ENCODE measurements at regions not wholly inside any gene's neighbourhood (a gene's known extent, or its start where the extent isn't known, plus 50 kb on each side); places are given as distances from the start of the nearest gene placed in this dataset.

GRCh38 chr10:85151506-85151905 lies 823.1 kb downstream of the CCSER2 start:
- H2BK120ac ChIP-seq (ENCODE audit: insufficient read depth, low read length, poor library complexity), result no peak overlapping the region
- no peak overlapping the region for H4K12ac ChIP-seq (ENCODE audit: low read depth, low read length)
- H3K4me2 ChIP-seq (ENCODE audit: low read length), result no peak overlapping the region
- H3K18ac ChIP-seq (ENCODE audit: low read length), result no peak overlapping the region
- no peak overlapping the region for H4K91ac ChIP-seq (ENCODE audit: low read depth, low read length)
- H3K79me2 ChIP-seq (ENCODE audit: control insufficient read depth, insufficient read depth, low read length, poor library complexity), result no peaks in the 10 kb centered on the region
- no peak for DNase-seq
- H3K23ac ChIP-seq (ENCODE audit: low read length), result no peak overlapping the region
- H2BK12ac ChIP-seq (ENCODE audit: low read length), result no peak overlapping the region
- no peak overlapping the region for H3K27ac ChIP-seq (ENCODE audit: low read depth, low read length)
- H3K36me3 ChIP-seq (ENCODE audit: control insufficient read depth in 1 of 2, insufficient read depth in 2 of 2, low read length in 2 of 2), result no peaks in the 10 kb centered on the region
- H3K4me3 ChIP-seq (ENCODE audit: low read depth, low read length), result no peak overlapping the region
- no CpG with 5 or more reads among the region's 3 CpGs for WGBS (ENCODE audit: extremely low coverage, insufficient coverage, insufficient read length)
- no peak overlapping the region for H4K8ac ChIP-seq (ENCODE audit: low read depth, low read length)
- no peak overlapping the region for H2AK5ac ChIP-seq (ENCODE audit: low read length)
- no peak overlapping the region for H2BK5ac ChIP-seq (ENCODE audit: low read depth, low read length, poor library complexity)
- no peak overlapping the region for H2AFZ ChIP-seq (ENCODE audit: insufficient read depth, low read length, poor library complexity)
- H3K4ac ChIP-seq (ENCODE audit: low read depth, low read length), result no peak overlapping the region
- H3K4me1 ChIP-seq (ENCODE audit: control insufficient read depth in 1 of 2, insufficient read depth in 2 of 2, low read length in 2 of 2), result no peaks in the 10 kb centered on the region
- H3K79me1 ChIP-seq (ENCODE audit: low read length), result no peaks in the 10 kb centered on the region
- H3K14ac ChIP-seq (ENCODE audit: low read length), result no peak overlapping the region
- H3K9ac ChIP-seq (ENCODE audit: low read length), result no peak overlapping the region
- H3K27me3 ChIP-seq (ENCODE audit: insufficient read depth, low read length), result no peaks in the 10 kb centered on the region
- peaks cover 2% of the 10 kb centered on the region for H3K9me3 ChIP-seq (ENCODE audit: insufficient read depth, low read depth, low read length)

DNA sequence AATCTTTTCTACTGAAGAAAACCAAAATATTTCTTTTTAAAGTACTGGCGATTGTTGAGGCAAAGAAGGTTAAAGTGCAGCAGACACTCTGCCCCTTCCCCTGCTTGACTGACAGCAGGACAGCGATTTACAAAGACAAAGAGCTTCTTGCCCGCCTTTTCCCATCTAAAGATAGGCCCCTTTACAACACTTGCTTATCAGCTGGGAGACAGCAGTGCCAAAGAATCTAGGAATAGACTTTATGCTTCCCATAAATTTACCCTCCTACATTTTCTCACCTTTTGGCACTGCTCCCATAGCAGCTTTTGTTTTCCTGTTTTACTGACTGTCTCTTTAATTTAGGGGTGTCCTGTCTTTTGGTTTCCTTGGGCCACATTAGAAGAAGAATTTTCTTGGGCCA lies 824.1 kb downstream of the CCSER2 start:
- Histone ChIP-seq H4K12ac (ENCODE audit: low read depth, low read length) (no peak overlapping the region), H3K18ac (ENCODE audit: low read length) (no peak overlapping the region), H3K4me1 (ENCODE audit: control insufficient read depth in 1 of 2, insufficient read depth in 2 of 2, low read length in 2 of 2) (no peaks in the 10 kb centered on the region), H3K79me1 (ENCODE audit: low read length) (no peaks in the 10 kb centered on the region), H3K27ac (ENCODE audit: low read depth, low read length) (no peak overlapping the region), H3K36me3 (ENCODE audit: control insufficient read depth in 1 of 2, insufficient read depth in 2 of 2, low read length in 2 of 2) (no peaks in the 10 kb centered on the region), H4K91ac (ENCODE audit: low read depth, low read length) (no peak overlapping the region), H3K79me2 (ENCODE audit: control insufficient read depth, insufficient read depth, low read length, poor library complexity) (no peaks in the 10 kb centered on the region), H2AK5ac (ENCODE audit: low read length) (no peak overlapping the region), H3K4me2 (ENCODE audit: low read length) (no peak overlapping the region), H2BK12ac (ENCODE audit: low read length) (no peak overlapping the region), H3K4me3 (ENCODE audit: low read depth, low read length) (no peak overlapping the region), H3K27me3 (ENCODE audit: insufficient read depth, low read length) (no peaks in the 10 kb centered on the region), H3K4ac (ENCODE audit: low read depth, low read length) (no peak overlapping the region), H3K9me3 (ENCODE audit: insufficient read depth, low read depth, low read length) (peaks cover 2% of the 10 kb centered on the region), H4K8ac (ENCODE audit: low read depth, low read length) (no peak overlapping the region), H3K14ac (ENCODE audit: low read length) (no peak overlapping the region), H3K23ac (ENCODE audit: low read length) (no peak overlapping the region), H3K9ac (ENCODE audit: low read length) (no peak overlapping the region), H2BK120ac (ENCODE audit: insufficient read depth, low read length, poor library complexity) (no peak overlapping the region), H2AFZ (ENCODE audit: insufficient read depth, low read length, poor library complexity) (no peak overlapping the region), H2BK5ac (ENCODE audit: low read depth, low read length, poor library complexity) (no peak overlapping the region)
- no CpG with 5 or more reads among the region's 3 CpGs for WGBS (ENCODE audit: extremely low coverage, insufficient coverage, insufficient read length)
- no peak for DNase-seq

GRCh38 chr10:85152911-85153310 lies 824.5 kb downstream of the CCSER2 start:
- Histone ChIP-seq H4K12ac (ENCODE audit: low read depth, low read length) (no peak overlapping the region), H3K18ac (ENCODE audit: low read length) (no peak overlapping the region), H3K23ac (ENCODE audit: low read length) (no peak overlapping the region), H3K4ac (ENCODE audit: low read depth, low read length) (no peak overlapping the region), H3K79me2 (ENCODE audit: control insufficient read depth, insufficient read depth, low read length, poor library complexity) (no peaks in the 10 kb centered on the region), H3K27ac (ENCODE audit: low read depth, low read length) (no peak overlapping the region), H3K27me3 (ENCODE audit: insufficient read depth, low read length) (no peaks in the 10 kb centered on the region), H3K79me1 (ENCODE audit: low read length) (no peaks in the 10 kb centered on the region), H3K4me1 (ENCODE audit: control insufficient read depth in 1 of 2, insufficient read depth in 2 of 2, low read length in 2 of 2) (no peaks in the 10 kb centered on the region), H4K91ac (ENCODE audit: low read depth, low read length) (no peak overlapping the region), H2AK5ac (ENCODE audit: low read length) (no peak overlapping the region), H3K36me3 (ENCODE audit: control insufficient read depth in 1 of 2, insufficient read depth in 2 of 2, low read length in 2 of 2) (no peaks in the 10 kb centered on the region), H3K9me3 (ENCODE audit: insufficient read depth, low read depth, low read length) (peaks cover under 1% of the 10 kb centered on the region), H3K14ac (ENCODE audit: low read length) (no peak overlapping the region), H2BK120ac (ENCODE audit: insufficient read depth, low read length, poor library complexity) (no peak overlapping the region), H3K4me3 (ENCODE audit: low read depth, low read length) (no peak overlapping the region), H2BK5ac (ENCODE audit: low read depth, low read length, poor library complexity) (no peak overlapping the region), H4K8ac (ENCODE audit: low read depth, low read length) (no peak overlapping the region), H3K4me2 (ENCODE audit: low read length) (no peak overlapping the region), H3K9ac (ENCODE audit: low read length) (no peak overlapping the region), H2AFZ (ENCODE audit: insufficient read depth, low read length, poor library complexity) (no peak overlapping the region), H2BK12ac (ENCODE audit: low read length) (no peak overlapping the region)
- WGBS (ENCODE audit: extremely low coverage, insufficient coverage, insufficient read length), result no CpG with 5 or more reads among the region's 1 CpG
- DNase-seq, result no peak

DNA sequence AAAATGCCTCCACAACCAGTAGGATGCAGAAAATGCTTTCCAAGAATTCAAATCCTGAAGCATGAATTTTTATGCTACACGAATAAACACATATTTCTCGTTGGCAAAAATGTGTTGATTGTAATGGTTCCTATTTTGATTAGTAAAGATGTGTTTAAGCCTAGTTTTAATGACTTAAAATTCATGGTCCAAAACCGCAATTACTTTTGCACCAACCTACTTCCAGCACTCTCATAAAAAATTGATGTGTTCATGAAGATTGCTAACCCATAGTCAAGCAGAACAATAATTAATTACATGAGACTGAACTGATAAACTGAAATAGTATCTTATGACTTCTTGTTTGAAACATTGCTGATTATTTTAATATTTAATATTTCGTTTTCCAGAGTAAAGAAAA lies 828.8 kb downstream of the CCSER2 start:
- Histone ChIP-seq H2AK5ac (ENCODE audit: low read length) (no peak overlapping the region), H3K23ac (ENCODE audit: low read length) (no peak overlapping the region), H3K79me1 (ENCODE audit: low read length) (no peaks in the 10 kb centered on the region), H3K9me3 (ENCODE audit: insufficient read depth, low read depth, low read length) (no peaks in the 10 kb centered on the region), H2BK5ac (ENCODE audit: low read depth, low read length, poor library complexity) (no peak overlapping the region), H2AFZ (ENCODE audit: insufficient read depth, low read length, poor library complexity) (no peak overlapping the region), H4K12ac (ENCODE audit: low read depth, low read length) (no peak overlapping the region), H3K27ac (ENCODE audit: low read depth, low read length) (no peak overlapping the region), H2BK12ac (ENCODE audit: low read length) (no peak overlapping the region), H3K4me3 (ENCODE audit: low read depth, low read length) (no peak overlapping the region), H4K91ac (ENCODE audit: low read depth, low read length) (no peak overlapping the region), H3K14ac (ENCODE audit: low read length) (no peak overlapping the region), H3K27me3 (ENCODE audit: insufficient read depth, low read length) (no peaks in the 10 kb centered on the region), H3K79me2 (ENCODE audit: control insufficient read depth, insufficient read depth, low read length, poor library complexity) (no peaks in the 10 kb centered on the region), H3K4ac (ENCODE audit: low read depth, low read length) (no peak overlapping the region), H3K4me2 (ENCODE audit: low read length) (no peak overlapping the region), H3K9ac (ENCODE audit: low read length) (no peak overlapping the region), H3K18ac (ENCODE audit: low read length) (no peak overlapping the region), H3K4me1 (ENCODE audit: control insufficient read depth in 1 of 2, insufficient read depth in 2 of 2, low read length in 2 of 2) (no peaks in the 10 kb centered on the region), H2BK120ac (ENCODE audit: insufficient read depth, low read length, poor library complexity) (no peak overlapping the region), H3K36me3 (ENCODE audit: control insufficient read depth in 1 of 2, insufficient read depth in 2 of 2, low read length in 2 of 2) (no peaks in the 10 kb centered on the region), H4K8ac (ENCODE audit: low read depth, low read length) (no peak overlapping the region)
- whole genome bisulfite sequencing (ENCODE audit: extremely low coverage, insufficient coverage, insufficient read length), result no CpG with 5 or more reads among the region's 4 CpGs
- DNase-seq, result no peak
